DMS79 (cell line): ENCODE measurements at regions not wholly inside any gene's neighbourhood (a gene's known extent, or its start where the extent isn't known, plus 50 kb on each side); places are given as distances from the start of the nearest gene placed in this dataset.
"Not testable (repeated sequence)": the region's sequence is repeated elsewhere in the genome, so short reads cannot be mapped to it uniquely, and the experiment has no call there.

Experiments used
- DNase-seq: peaks from one replicate; lab custom pipeline; 2025; lab: John Stamatoyannopoulos, UW

GRCh38 chr2:61623747-61624146 lies 85.6 kb upstream of the XPO1 start:
- no peak for DNase-seq

GRCh38 chr2:61620244-61621159 lies 82.3 kb upstream of the XPO1 start:
- DNase-seq: no peak

- no peak for DNase-seq
These were observed 81.4 kb upstream of the XPO1 start for GRCh38 chr2:61619561-61619960.

GRCh38 chr2:61617610-61618009 lies 79.5 kb upstream of the XPO1 start:
- DNase-seq: no peak

GRCh38 chr2:61605245-61605644 lies 67.1 kb upstream of the XPO1 start:
- DNase-seq: no peak

GRCh38 chr2:61604433-61604832 lies 66.3 kb upstream of the XPO1 start:
- DNase-seq: no peak

GRCh38 chr2:61598515-61599156 lies 60.5 kb upstream of the XPO1 start:
- DNase-seq: not testable (repeated sequence)

- no peak for DNase-seq
These were observed 59.4 kb upstream of the XPO1 start for GRCh38 chr2:61597300-61598289.

- DNase-seq: not testable (repeated sequence)
These were observed 56.0 kb upstream of the XPO1 start for GRCh38 chr2:61594201-61594600.

GRCh38 chr2:61593648-61594047 lies 55.5 kb upstream of the XPO1 start:
- not testable (repeated sequence) for DNase-seq

GRCh38 chr2:61590214-61590613 lies 52.1 kb upstream of the XPO1 start:
- DNase-seq: no peak

- DNase-seq: no peak
These were observed 50.4 kb upstream of the XPO1 start for GRCh38 chr2:61588566-61588965.
